HepG2 (cell line): ENCODE measurements at regions not wholly inside any gene's neighbourhood (a gene's known extent, or its start where the extent isn't known, plus 50 kb on each side); places are given as distances from the start of the nearest gene placed in this dataset.

Experiments used
- ATAC-seq: fragments of 200-7000 bp; cut with Tn5 transposase; 3 replicates; pipeline ENCODE4 v1.9.1; 2020; ENCODE audit warnings: mild to moderate bottlenecking, moderate library complexity
- BruUV-seq: library from RNA; stranded (reverse); fragments of 400-500 nt; replicated peaks from 2 replicates; lab custom pipeline; 2021; lab: Mats Ljungman, UMichigan
- CTCF ChIA-PET: fragments of 300-600 bp; formaldehyde crosslinking; extraction: SDS; loops from one replicate; lab custom pipeline; 2021; ENCODE audit warnings: low total read pairs, inconsistent platforms, low intra/inter-chr PET ratio; lab: Yijun Ruan, JAX
- POLR2A ChIA-PET: fragments of 350-600 bp; sonication (Branson Sonifier 250); formaldehyde crosslinking; loops from one replicate; lab custom pipeline; 2020; ENCODE audit warnings: antibody characterized with exemption, inconsistent platforms; lab: Yijun Ruan, JAX
- DNase-seq: peaks from one replicate; pipeline ENCODE4 v3.0.0-alpha.2; 2015; ENCODE audit warnings: low spot score
- FAIRE-seq: peaks from 3 replicates; lab custom pipeline; 2011; peaks lifted over from hg19 to GRCh38; lab: Jason Lieb, UNC
- H2AFZ ChIP-seq: one replicate; pipeline ENCODE4 v1.6.1; 2011; ENCODE audit warnings: low read length, inconsistent platforms
- H3K27ac ChIP-seq: fragments of 300-600 bp; 3 replicates; pipeline ENCODE4 v1.8.0; 2011; ENCODE audit warnings: mixed run types, mild to moderate bottlenecking, mixed read lengths, low read length, inconsistent platforms; ENCODE audit not compliant: insufficient read depth; ENCODE audit errors: extremely low read length
- H3K27me3 ChIP-seq, 2 experiments: fragments of 200-600 bp in 1 of 2; 2 replicates in 1 of 2; 3 replicates in 1 of 2; pipeline versions ENCODE4 v1.6.0 to v1.8.0; 2011; ENCODE audit warnings: low read length in 2 of 2, mild to moderate bottlenecking in 2 of 2, moderate library complexity in 2 of 2, inconsistent platforms in 1 of 2; ENCODE audit not compliant: insufficient read depth in 2 of 2, control insufficient read depth in 1 of 2
- H3K36me3 ChIP-seq, 2 experiments: fragments of 200-600 bp in 1 of 2; replicated peaks in 1 of 2; 2 replicates in 1 of 2; 3 replicates in 1 of 2; pipeline versions ENCODE4 v1.5.1 to v1.8.0; 2011; ENCODE audit warnings: low read length in 2 of 2, inconsistent platforms in 1 of 2; ENCODE audit not compliant: insufficient read depth in 2 of 2, control insufficient read depth in 1 of 2
- H3K4me1 ChIP-seq: 2 replicates; pipeline ENCODE4 v1.5.1; 2012; ENCODE audit warnings: low read length, inconsistent platforms; ENCODE audit not compliant: insufficient read depth
- H3K4me2 ChIP-seq: 2 replicates; pipeline ENCODE4 v1.6.0; 2011; ENCODE audit warnings: low read depth, low read length, inconsistent platforms
- H3K4me3 ChIP-seq, 3 experiments: fragments of 200-600 bp in 1 of 3; sonication (generic), shearing (Covaris generic) in 1 of 3; replicated peaks in 1 of 3; 2 replicates each; pipeline ENCODE4 v1.5.1; 2011 to 2016; ENCODE audit warnings: low read length in 3 of 3, inconsistent platforms in 2 of 3, low read depth in 2 of 3, mild to moderate bottlenecking in 2 of 3, control low read depth in 1 of 3, mixed read lengths in 1 of 3; ENCODE audit not compliant: insufficient read depth in 1 of 3
- H3K79me2 ChIP-seq: one replicate; pipeline ENCODE4 v1.6.1; 2011; ENCODE audit warnings: low read length, inconsistent platforms; ENCODE audit not compliant: insufficient read depth
- H3K9ac ChIP-seq: 2 replicates; pipeline ENCODE4 v1.6.0; 2011; ENCODE audit warnings: mild to moderate bottlenecking, low read depth, low read length, inconsistent platforms; ENCODE audit not compliant: insufficient read depth
- H3K9me3 ChIP-seq: 2 replicates; pipeline ENCODE4 v1.5.1; 2012; ENCODE audit warnings: mild to moderate bottlenecking, low read length
- H4K20me1 ChIP-seq: 2 replicates; pipeline ENCODE4 v1.6.0; 2011; ENCODE audit warnings: inconsistent platforms, mild to moderate bottlenecking, low read length, moderate library complexity; ENCODE audit not compliant: insufficient read depth
- AGO2 ChIP-seq: fragments of 200-400 bp; formaldehyde crosslinking; optimal IDR thresholded peaks from 2 replicates; pipeline ENCODE3; 2017; ENCODE audit warnings: mild to moderate bottlenecking, low read depth, low read length, moderate library complexity
- ARNT ChIP-seq: fragments of 450-650 bp; IDR thresholded peaks from 2 replicates; pipeline ENCODE4 v1.6.1; 2017
- FOXA3 ChIP-seq: IDR thresholded peaks from 2 replicates; pipeline ENCODE4 v1.6.1; 2016; ENCODE audit warnings: missing genetic modification reagents, missing compliant biosample characterization
- HOXA9 ChIP-seq: sonication (generic); formaldehyde crosslinking; IDR thresholded peaks from 2 replicates; pipeline ENCODE4 v1.8.1; 2022; ENCODE audit warnings: missing genetic modification reagents, mild to moderate bottlenecking, moderate library complexity, borderline replicate concordance
- KIAA2018 ChIP-seq: sonication (generic); formaldehyde crosslinking; IDR thresholded peaks from 2 replicates; pipeline ENCODE4 v1.5.0; 2020; ENCODE audit warnings: mild to moderate bottlenecking, missing genetic modification reagents, borderline replicate concordance
- KMT2A ChIP-seq: sonication (generic); formaldehyde crosslinking; IDR thresholded peaks from 2 replicates; pipeline ENCODE4 v1.4.0; 2020; ENCODE audit warnings: missing genetic modification reagents
- MXD3 ChIP-seq: IDR thresholded peaks from 2 replicates; pipeline ENCODE4 v1.6.1; 2016; ENCODE audit warnings: mild to moderate bottlenecking, missing biosample characterization, missing genetic modification reagents
- SMAD3 ChIP-seq: sonication (generic); formaldehyde crosslinking; IDR thresholded peaks from 2 replicates; pipeline ENCODE4 v1.4.0; 2020; ENCODE audit warnings: missing genetic modification reagents
- SP2 ChIP-seq: sonication (generic); formaldehyde crosslinking; IDR thresholded peaks from 2 replicates; pipeline ENCODE4 v1.5.1; 2020; ENCODE audit warnings: mild to moderate bottlenecking, missing genetic modification reagents
- SP5 ChIP-seq: IDR thresholded peaks from 2 replicates; pipeline ENCODE4 v1.6.1; 2016; ENCODE audit warnings: low read depth, borderline replicate concordance
- ZBTB1 ChIP-seq: sonication (generic); formaldehyde crosslinking; IDR thresholded peaks from 2 replicates; pipeline ENCODE4 v1.4.0; 2020; ENCODE audit warnings: missing genetic modification reagents, borderline replicate concordance
- ZIK1 ChIP-seq: sonication (generic); formaldehyde crosslinking; IDR thresholded peaks from 2 replicates; pipeline ENCODE4 v1.5.0; 2020; ENCODE audit warnings: mild to moderate bottlenecking, low read depth, missing genetic modification reagents, borderline replicate concordance
- ZNF367 ChIP-seq: sonication (generic); formaldehyde crosslinking; IDR thresholded peaks from 2 replicates; pipeline ENCODE4 v1.4.0; 2020; ENCODE audit warnings: missing genetic modification reagents, borderline replicate concordance
- ZNF607 ChIP-seq: sonication (generic); formaldehyde crosslinking; IDR thresholded peaks from 2 replicates; pipeline ENCODE4 v1.5.1; 2020; ENCODE audit warnings: missing genetic modification reagents, mild to moderate bottlenecking, borderline replicate concordance
- ZNF691 ChIP-seq: sonication (generic); formaldehyde crosslinking; IDR thresholded peaks from 2 replicates; pipeline ENCODE4 v1.4.0; 2020; ENCODE audit warnings: missing genetic modification reagents, low read depth, mild to moderate bottlenecking, borderline replicate concordance
- ZNF740 ChIP-seq: sonication (generic); formaldehyde crosslinking; IDR thresholded peaks from 2 replicates; pipeline ENCODE4 v1.4.0; 2020; ENCODE audit warnings: missing genetic modification reagents
- WGBS: methylation state at CpG from one replicate; pipeline ENCODE4 v1.1.6; 2017; ENCODE audit warnings: low lambda C conversion rate; 5-methylcytosine and 5-hydroxymethylcytosine counted together
- in situ Hi-C: cut with HindIII; loops from 2 replicates; pipeline ENCODE4 v1.10.0; 2017; ENCODE audit warnings: low pct_unique_long_range_greater_than_20kb; ENCODE audit not compliant: extremely low pct_ligation_motif_present
- intact Hi-C: fragments of 100-400 bp; cut with micrococcal nuclease; formaldehyde crosslinking; loops from one replicate; pipeline ENCODE4 v1.10.0; 2022; ENCODE audit not compliant: unreplicated experiment

- TF ChIP-seq KIAA2018 (CRISPR knock-in tag), result no peak
- TF ChIP-seq SMAD3 (CRISPR knock-in tag), result no peak
- no peak for TF ChIP-seq FOXA3
- TF ChIP-seq ZBTB1 (CRISPR knock-in tag), result no peak
Measured at GRCh38 chr7:115516341-115516740, 514.2 kb downstream of the TFEC start (continued).

GRCh38 chr7:115511330-115511729 is 519.2 kb downstream of the TFEC start:
- no TSS peak for BruUV-seq
- CTCF ChIA-PET, result no interaction called here
- ATAC-seq, result no peak
- no peak for DNase-seq
- POLR2A ChIA-PET, result no interaction called here
- no peaks in the 10 kb centered on the region for H4K20me1 ChIP-seq
- no peak overlapping the region for H3K9ac ChIP-seq
- in situ Hi-C loops, result no loop called here
- H3K4me3 ChIP-seq, result no peak overlapping the region
- no peak overlapping the region for H3K27ac ChIP-seq
- no peak overlapping the region for H2AFZ ChIP-seq
- H3K79me2 ChIP-seq, result no peaks in the 10 kb centered on the region
- H3K27me3 ChIP-seq, result no peaks in the 10 kb centered on the region
- 33% methylated on average over 3 of the region's 3 CpGs for WGBS
- intact Hi-C loops, result loop anchor here (1.0 kb wide), 1 partner anchor 196 kb away; no protein-coding TSS in a partner anchor
- no peak for FAIRE-seq
- H3K36me3 ChIP-seq, result no peaks in the 10 kb centered on the region
- H3K4me2 ChIP-seq, result no peak overlapping the region
- H3K4me1 ChIP-seq, result no peaks in the 10 kb centered on the region
- H3K9me3 ChIP-seq, result no peaks in the 10 kb centered on the region
- TF ChIP-seq MXD3 (CRISPR knock-in tag) (no peak), AGO2 (no peak), HOXA9 (CRISPR knock-in tag) (no peak), ZNF607 (CRISPR knock-in tag) (no peak), ZNF367 (CRISPR knock-in tag) (no peak), SP5 (no peak), ZNF740 (CRISPR knock-in tag) (no peak), KMT2A (no peak), ZIK1 (CRISPR knock-in tag) (no peak), SP2 (CRISPR knock-in tag) (no peak), ZNF691 (no peak), ARNT (no peak)
